ENCODE measurements at regions not wholly inside any gene's neighbourhood (a gene's known extent, or its start where the extent isn't known, plus 50 kb on each side); places are given as distances from the start of the nearest gene placed in this dataset.

GRCh38 chr13:105364191-105364590 lies 1171.3 kb downstream of the EFNB2 start:
- no peak for TF ChIP-seq RAD21 (IDR thresholded peaks at IDR 0.05; ENCODE audit: low read depth)
- TF ChIP-seq EP300 (IDR thresholded peaks at IDR 0.05; ENCODE audit: borderline replicate concordance): no peak
- TF ChIP-seq REST (IDR thresholded peaks at IDR 0.05; ENCODE audit: low read depth): no peak
- no peak for TF ChIP-seq YY1 (IDR thresholded peaks at IDR 0.05; ENCODE audit: low read depth)
- TF ChIP-seq CEBPB (IDR thresholded peaks at IDR 0.05): no peak
- TF ChIP-seq TEAD4 (IDR thresholded peaks at IDR 0.05): no peak
- TF ChIP-seq ZBTB7A (IDR thresholded peaks at IDR 0.05; ENCODE audit: low read depth): no peak
- TF ChIP-seq, protein P1, sequence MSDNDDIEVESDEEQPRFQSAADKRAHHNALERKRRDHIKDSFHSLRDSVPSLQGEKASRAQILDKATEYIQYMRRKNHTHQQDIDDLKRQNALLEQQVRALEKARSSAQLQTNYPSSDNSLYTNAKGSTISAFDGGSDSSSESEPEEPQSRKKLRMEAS (IDR thresholded peaks at IDR 0.05): no peak
- no peak for TF ChIP-seq TAF1 (IDR thresholded peaks at IDR 0.05; ENCODE audit: low read depth)
- no peak for TF ChIP-seq FOXM1 (IDR thresholded peaks at IDR 0.05; ENCODE audit: borderline replicate concordance, low read depth)
- TF ChIP-seq NFIC (IDR thresholded peaks at IDR 0.05): no peak
- no peak for TF ChIP-seq EGR1 (IDR thresholded peaks at IDR 0.05)
- TF ChIP-seq CREB1 (IDR thresholded peaks at IDR 0.05; ENCODE audit: low read depth): no peak
- no peak for TF ChIP-seq USF1 (IDR thresholded peaks at IDR 0.05)
